Embryonic facial prominence (tissue), 1 donor: ENCODE measurements at regions not wholly inside any gene's neighbourhood (a gene's known extent, or its start where the extent isn't known, plus 50 kb on each side); places are given as distances from the start of the nearest gene placed in this dataset.
A peak's percentile ranks its signal among the peaks of the same experiment; 100 is the strongest.

Experiments
- DNase-seq: peaks from one replicate; pipeline ENCODE4 v3.0.0-alpha.2; 2016; ENCODE audit errors: extremely low spot score

DNA sequence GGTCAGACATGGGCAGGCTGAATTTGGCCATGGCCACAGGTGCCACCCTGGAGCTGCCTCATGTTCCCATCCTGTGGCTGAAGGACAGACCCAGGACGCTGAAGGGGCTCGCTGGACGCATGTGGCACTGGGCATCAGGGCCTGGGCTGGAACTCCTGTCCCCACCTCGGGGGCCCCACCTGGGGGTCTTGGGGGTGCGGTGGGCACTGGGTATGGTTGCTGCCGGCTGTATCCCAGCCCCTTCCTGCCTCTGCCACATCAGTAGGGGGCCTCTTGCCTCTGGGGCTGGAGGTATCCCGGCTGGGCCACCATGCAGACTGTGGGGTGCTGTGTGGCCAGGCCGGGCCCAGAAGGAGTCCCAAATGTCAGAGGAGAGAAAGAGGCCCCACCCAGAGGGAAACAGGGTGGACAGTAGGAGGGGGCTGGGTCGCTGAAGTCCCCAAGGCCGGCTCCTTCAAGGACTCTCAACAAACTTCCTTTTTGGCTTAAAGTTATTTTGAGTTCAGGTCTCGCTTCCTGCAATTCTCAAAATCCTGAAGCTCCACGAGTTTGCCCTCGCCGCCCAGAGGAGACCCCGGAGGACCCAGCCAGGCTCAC lies 78.7 kb downstream of the SIK1 start:
- no peak for DNase-seq

- DNase-seq = peak; percentile 65
Measured at GRCh38 chr21:43347461-43348169, 79.3 kb downstream of the SIK1 start.

DNA sequence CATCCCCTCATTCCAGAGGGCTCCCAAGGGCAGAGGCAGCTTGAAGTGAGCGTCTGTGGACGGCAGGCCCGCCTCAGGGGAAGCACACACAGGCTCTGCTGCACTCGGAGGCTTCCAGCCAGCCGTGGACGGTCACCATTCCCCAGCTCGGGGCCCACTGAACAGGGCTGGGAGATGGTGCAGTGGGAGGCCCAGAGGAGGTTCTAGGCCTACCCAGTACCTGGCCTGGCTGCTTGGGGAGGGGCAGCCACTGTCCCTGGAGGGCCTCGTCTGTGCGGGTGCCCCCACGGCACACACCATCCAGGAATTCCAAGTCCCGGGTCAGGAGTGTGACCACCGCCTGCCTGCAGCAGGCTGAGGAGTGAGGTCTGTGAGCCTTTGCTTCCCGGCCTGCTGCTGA lies 80.4 kb downstream of the SIK1 start:
- DNase-seq = no peak

DNA sequence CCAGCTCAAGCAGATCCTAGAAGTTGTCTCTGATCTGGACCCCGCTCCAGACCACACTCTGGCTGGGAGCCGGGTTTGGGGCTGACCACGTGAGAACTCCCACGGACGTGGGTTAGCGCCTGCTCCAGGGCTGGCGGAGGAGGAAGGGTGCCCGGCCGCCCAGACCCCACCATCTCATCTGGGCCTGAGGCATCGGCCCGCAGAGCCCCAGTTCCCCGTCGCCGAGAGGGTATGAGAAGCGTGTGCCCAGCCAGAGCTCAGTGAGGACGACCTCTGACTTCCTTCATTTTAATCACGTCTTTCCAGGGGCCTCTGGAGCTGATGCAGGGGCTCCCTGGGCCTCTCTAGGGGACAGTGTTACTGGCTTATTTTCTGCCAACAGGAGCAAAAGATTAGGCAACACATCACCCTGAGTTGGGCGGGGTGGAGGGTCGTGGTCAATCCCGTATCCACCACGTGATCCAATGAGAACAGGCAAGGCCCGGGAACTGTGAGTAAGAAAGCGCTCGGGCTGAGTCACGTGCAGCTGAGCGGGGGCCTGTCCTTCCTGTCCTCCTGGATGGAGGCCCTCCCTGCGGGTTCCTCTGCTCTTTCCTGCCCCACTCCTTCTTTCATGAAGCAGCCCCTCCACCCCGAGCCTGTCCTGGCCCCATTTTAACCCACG lies 81.1 kb downstream of the SIK1 start:
- no peak for DNase-seq

DNA sequence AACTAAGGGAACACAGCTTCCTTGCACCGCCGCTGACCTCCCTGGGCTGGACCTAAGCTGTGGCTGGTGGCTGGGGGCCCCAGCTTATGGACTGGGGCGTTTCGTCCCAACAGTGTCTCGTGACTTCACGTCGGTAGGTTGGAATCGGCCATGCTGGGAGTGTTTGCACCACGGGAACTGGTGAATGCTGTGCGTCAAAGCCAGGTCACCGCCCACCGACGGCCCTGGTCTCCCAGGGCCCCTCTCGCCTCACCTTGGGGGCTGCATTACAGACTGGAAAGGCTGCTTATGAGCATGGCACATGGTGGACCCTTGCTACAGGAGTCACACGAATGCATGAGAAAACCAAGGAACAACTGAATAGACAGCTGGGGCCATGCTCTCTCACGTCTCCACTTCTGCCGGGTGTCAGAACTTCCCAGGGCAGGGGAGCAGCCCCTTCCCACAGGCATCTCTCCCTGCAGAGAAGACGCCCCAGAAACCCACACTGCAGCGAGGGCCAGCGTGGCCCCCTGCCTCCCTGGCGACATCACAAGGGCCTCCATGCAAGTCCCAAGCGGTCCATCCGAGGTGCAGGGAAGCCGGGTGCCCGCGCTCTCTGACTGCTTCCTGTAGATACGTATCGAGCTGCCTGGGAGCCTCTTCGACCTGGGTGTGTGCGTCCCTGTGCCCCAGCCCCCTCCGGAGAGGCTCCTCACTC lies 81.7 kb downstream of the SIK1 start:
- DNase-seq = no peak

DNA sequence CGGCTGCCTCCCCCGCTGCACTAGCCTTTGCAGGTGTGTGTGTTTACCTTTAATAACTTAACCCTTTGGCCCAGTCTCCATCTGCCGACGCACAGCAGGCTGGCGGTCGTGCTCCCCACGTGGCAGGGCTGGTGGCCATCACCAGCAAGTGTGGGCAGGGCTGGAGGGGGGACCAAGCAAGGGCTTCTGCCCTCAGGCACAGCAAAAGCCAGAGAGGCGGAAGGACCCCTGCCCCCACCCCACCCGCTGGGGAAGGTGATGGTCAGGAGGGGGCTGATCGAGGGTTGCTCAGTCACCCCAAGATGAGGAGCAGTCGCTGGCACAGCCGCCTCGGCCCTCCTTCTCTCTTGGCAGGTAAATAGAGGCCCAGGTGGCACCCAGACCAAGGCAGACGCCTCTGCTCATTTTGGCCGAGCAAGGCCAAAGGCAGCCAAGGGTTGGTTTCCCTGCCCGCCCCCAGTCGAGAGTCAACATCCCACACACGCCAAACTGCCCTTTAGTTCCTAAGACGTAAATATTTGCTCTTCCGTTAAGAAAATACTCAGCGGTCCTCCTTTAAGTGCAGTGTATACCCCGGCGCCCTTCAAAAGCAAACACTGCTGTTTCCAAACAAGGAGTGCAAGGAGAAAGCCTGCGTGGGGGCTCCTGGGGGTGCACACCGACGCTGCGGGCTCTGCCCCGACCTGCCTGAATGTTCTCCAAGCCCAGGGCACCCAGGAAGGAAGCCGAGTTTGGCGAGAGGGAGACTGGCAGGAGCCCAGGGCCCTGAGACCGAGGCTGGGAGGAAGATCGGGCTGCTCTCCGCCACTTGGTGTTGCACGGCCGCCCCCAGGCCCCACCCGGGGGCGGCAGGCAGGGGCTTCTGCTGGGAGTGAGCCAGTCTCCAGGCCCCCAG lies 82.7 kb downstream of the SIK1 start:
- DNase-seq = no peak

GRCh38 chr21:43343095-43343991 lies 83.6 kb downstream of the SIK1 start:
- no peak for DNase-seq

DNA sequence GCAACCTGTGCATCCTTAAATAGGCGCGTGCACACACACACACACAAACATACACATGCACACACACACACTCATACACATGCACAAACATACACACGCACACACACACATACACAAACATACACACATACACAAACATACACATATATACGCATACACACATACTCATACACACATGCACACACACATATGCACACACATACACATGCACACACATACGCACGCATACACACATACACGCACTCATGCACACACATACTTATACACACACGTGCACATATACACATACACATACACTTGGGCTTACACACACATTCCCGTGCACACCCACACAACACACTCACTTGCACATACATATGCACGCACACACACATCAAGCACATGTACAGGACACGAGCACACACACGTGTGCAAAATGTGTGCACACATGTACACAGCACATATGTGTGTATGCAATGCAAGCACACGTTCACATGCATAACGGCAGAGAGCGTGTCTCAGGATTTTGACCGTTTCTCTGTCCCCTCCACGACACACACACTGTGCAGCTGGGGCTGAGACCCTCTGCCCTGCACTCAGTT lies 84.5 kb downstream of the SIK1 start:
- no peak for DNase-seq

GRCh38 chr21:43341378-43342161 lies 85.4 kb downstream of the SIK1 start:
- DNase-seq = no peak

- DNase-seq = no peak
Measured at GRCh38 chr21:43340491-43341377, 86.2 kb downstream of the SIK1 start.

GRCh38 chr21:43339668-43340067 lies 87.3 kb downstream of the SIK1 start:
- no peak for DNase-seq

DNA sequence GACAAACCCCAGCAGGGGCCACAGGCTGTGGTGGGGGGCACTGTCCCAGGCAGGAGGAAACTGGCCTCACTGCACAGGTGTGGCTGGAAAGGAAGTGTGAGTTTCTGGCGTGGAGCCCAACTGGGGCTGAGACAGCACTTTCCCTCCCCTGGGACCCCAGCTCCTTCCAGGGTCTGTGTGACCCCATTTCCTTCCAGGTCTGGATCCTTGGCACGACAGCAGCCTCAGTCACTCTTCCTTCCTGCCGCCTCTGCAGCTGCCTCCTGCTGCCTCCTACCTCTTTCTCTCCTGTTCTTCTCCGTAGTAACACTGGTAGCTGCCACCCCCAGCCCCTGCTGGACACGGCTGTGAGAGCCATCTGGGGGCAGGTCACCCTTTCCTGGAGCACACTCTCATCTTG lies 88.0 kb downstream of the SIK1 start:
- DNase-seq = no peak

- DNase-seq = no peak
Measured at GRCh38 chr21:43337901-43338655, 88.9 kb downstream of the SIK1 start.

- no peak for DNase-seq
Measured at GRCh38 chr21:43335119-43335518, 91.8 kb downstream of the SIK1 start.

DNA sequence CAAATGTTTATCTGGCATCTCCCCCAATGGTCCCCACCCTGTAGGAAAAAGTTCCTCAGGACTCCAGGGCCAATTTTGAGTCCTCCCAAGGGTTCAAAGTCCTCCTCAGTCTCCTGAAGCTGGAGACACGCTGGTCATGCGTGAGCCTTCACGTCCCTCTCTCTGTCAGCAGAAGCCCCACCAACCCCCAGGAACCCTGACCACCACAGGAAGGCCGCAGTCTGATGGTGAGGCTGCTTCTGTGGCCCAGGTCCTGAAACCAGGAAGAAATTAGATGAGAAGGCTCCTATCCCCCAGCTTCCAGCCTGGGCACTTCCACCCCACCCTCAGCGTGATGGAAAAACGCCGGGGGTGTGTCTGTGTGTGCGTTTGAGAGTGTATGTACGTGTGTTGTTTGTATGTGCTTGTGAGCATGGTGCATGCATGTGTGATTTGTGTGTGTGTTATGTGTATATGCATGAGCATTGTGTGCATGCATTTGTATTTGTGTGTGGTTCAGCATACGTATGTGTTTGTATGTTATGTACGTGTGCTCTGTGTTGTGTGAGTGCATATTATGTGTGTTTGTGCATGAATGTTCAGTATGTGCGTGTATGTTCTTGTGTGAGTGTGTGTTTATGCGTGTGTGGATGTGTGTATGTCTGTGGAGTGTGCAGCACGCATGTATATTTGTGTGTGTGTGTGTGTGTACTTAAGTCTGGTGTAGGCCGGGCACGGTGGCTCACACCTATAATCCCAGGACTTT lies 92.5 kb downstream of the SIK1 start:
- no peak for DNase-seq

DNA sequence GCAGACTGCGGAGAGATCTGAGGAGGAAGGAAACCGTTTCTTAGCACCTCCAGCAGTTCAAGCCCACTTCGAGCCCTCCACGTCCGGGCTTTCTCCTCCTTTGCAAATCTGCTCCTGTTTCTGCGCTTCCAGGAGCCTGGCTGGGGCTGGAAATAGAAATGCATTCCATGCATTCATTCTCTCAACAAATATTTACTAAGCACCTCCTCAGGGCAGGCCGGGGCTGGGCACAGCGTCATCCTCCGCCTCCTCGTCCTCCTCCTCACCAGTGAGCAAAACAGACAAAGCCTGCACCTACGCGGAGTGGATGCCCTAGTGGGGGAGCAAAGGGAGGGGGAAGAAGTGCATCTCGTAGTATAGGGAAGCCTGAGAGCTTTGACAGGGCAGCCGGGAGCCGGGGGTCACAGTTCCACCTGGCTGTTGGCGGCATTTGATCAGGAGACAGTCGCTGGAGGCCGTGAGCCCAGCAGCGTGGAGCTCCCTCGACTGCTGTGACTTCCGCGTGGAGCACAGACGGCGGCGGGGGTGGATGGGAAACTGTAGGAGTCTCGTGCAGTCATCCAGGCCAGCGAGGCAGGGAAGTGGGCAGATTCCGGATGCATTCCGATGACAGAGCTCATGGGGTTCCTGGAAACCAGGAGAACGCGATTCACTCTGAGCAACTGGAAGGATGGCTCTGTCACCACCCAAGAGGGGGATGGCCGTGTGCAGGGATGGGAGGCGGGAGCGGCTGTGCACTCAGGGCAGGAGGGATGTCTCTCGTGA lies 93.5 kb downstream of the SIK1 start:
- peak; percentile 71 for DNase-seq
